HEK293 (cell line): ENCODE measurements at regions not wholly inside any gene's neighbourhood (a gene's known extent, or its start where the extent isn't known, plus 50 kb on each side); places are given as distances from the start of the nearest gene placed in this dataset.

ENCODE experiments used
- HOXC10 ChIP-seq: sonication (generic); formaldehyde crosslinking; IDR thresholded peaks from 2 replicates; pipeline ENCODE4 v1.8.1; 2023; ENCODE audit warnings: mild to moderate bottlenecking, missing genetic modification reagents
- YY1 ChIP-seq: fragments of 450-650 bp; formaldehyde crosslinking; IDR thresholded peaks from 2 replicates; pipeline ENCODE4 v1.5.1; 2018; ENCODE audit warnings: missing biosample characterization, missing genetic modification characterization
- ZNF133 ChIP-seq: fragments of 450-650 bp; formaldehyde crosslinking; IDR thresholded peaks from 2 replicates; pipeline ENCODE4 v1.5.1; 2016; ENCODE audit warnings: missing biosample characterization, missing genetic modification characterization
- ZNF335 ChIP-seq: fragments of 450-650 bp; formaldehyde crosslinking; conservative IDR thresholded peaks from 2 replicates; pipeline ENCODE4 v1.5.1; 2016; ENCODE audit warnings: missing biosample characterization, missing genetic modification characterization
- ZNF548 ChIP-seq: fragments of 450-650 bp; formaldehyde crosslinking; IDR thresholded peaks from 2 replicates; pipeline ENCODE4 v1.5.1; 2016; ENCODE audit warnings: missing biosample characterization, missing genetic modification characterization
- ZNF658 ChIP-seq: fragments of 450-650 bp; formaldehyde crosslinking; IDR thresholded peaks from 2 replicates; pipeline ENCODE4; 2016; ENCODE audit warnings: missing biosample characterization, missing genetic modification characterization
- ZNF76 ChIP-seq: fragments of 450-650 bp; formaldehyde crosslinking; IDR thresholded peaks from 2 replicates; pipeline ENCODE4; 2016; ENCODE audit warnings: low read depth, missing biosample characterization, missing genetic modification characterization, borderline replicate concordance
- TF ChIP-seq, protein P1 (sequence below): fragments of 450-650 bp; formaldehyde crosslinking; IDR thresholded peaks from 2 replicates; pipeline ENCODE4 v1.5.1; 2016; ENCODE audit warnings: missing biosample characterization, missing genetic modification characterization
- TF ChIP-seq, protein P2 (sequence below): fragments of 450-650 bp; formaldehyde crosslinking; IDR thresholded peaks from 2 replicates; pipeline ENCODE4 v1.5.1; 2016; ENCODE audit warnings: missing biosample characterization, missing genetic modification characterization
- TF ChIP-seq, protein P3 (sequence below): fragments of 450-650 bp; formaldehyde crosslinking; IDR thresholded peaks from 2 replicates; pipeline ENCODE4 v1.5.1; 2016; ENCODE audit warnings: missing biosample characterization, missing genetic modification characterization, borderline replicate concordance

DNA sequence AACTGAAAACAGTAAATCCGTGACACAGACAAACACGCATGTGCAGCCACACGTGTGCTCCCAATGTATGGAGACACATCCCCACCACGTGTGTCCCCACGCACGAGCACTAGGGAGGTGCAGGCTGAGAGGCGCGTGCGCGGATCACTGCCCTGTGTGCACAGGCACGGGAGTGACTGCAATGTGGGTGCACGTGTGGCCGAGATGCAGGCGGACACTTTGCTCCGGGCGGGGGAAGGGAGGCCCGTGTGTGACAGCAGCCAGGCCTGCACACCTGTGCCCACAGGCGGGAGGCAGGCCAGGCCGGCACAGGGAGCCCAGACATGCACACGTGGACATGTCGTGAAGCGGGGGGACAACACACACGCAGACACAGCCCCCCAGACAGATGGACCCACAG, 77.0 kb downstream of the PTPRS start:
- TF ChIP-seq, protein P1, sequence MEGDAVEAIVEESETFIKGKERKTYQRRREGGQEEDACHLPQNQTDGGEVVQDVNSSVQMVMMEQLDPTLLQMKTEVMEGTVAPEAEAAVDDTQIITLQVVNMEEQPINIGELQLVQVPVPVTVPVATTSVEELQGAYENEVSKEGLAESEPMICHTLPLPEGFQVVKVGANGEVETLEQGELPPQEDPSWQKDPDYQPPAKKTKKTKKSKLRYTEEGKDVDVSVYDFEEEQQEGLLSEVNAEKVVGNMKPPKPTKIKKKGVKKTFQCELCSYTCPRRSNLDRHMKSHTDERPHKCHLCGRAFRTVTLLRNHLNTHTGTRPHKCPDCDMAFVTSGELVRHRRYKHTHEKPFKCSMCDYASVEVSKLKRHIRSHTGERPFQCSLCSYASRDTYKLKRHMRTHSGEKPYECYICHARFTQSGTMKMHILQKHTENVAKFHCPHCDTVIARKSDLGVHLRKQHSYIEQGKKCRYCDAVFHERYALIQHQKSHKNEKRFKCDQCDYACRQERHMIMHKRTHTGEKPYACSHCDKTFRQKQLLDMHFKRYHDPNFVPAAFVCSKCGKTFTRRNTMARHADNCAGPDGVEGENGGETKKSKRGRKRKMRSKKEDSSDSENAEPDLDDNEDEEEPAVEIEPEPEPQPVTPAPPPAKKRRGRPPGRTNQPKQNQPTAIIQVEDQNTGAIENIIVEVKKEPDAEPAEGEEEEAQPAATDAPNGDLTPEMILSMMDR: no peak
- TF ChIP-seq ZNF548 (tag by site-specific recombination) (no peak), ZNF133 (no peak), ZNF76 (tag by site-specific recombination) (no peak), HOXC10 (CRISPR knock-in tag) (no peak), ZNF335 (tag by site-specific recombination) (no peak), YY1 (no peak), ZNF658 (tag by site-specific recombination) (no peak)
- TF ChIP-seq, protein P2, sequence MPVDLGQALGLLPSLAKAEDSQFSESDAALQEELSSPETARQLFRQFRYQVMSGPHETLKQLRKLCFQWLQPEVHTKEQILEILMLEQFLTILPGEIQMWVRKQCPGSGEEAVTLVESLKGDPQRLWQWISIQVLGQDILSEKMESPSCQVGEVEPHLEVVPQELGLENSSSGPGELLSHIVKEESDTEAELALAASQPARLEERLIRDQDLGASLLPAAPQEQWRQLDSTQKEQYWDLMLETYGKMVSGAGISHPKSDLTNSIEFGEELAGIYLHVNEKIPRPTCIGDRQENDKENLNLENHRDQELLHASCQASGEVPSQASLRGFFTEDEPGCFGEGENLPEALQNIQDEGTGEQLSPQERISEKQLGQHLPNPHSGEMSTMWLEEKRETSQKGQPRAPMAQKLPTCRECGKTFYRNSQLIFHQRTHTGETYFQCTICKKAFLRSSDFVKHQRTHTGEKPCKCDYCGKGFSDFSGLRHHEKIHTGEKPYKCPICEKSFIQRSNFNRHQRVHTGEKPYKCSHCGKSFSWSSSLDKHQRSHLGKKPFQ: no peak
- TF ChIP-seq, protein P3, sequence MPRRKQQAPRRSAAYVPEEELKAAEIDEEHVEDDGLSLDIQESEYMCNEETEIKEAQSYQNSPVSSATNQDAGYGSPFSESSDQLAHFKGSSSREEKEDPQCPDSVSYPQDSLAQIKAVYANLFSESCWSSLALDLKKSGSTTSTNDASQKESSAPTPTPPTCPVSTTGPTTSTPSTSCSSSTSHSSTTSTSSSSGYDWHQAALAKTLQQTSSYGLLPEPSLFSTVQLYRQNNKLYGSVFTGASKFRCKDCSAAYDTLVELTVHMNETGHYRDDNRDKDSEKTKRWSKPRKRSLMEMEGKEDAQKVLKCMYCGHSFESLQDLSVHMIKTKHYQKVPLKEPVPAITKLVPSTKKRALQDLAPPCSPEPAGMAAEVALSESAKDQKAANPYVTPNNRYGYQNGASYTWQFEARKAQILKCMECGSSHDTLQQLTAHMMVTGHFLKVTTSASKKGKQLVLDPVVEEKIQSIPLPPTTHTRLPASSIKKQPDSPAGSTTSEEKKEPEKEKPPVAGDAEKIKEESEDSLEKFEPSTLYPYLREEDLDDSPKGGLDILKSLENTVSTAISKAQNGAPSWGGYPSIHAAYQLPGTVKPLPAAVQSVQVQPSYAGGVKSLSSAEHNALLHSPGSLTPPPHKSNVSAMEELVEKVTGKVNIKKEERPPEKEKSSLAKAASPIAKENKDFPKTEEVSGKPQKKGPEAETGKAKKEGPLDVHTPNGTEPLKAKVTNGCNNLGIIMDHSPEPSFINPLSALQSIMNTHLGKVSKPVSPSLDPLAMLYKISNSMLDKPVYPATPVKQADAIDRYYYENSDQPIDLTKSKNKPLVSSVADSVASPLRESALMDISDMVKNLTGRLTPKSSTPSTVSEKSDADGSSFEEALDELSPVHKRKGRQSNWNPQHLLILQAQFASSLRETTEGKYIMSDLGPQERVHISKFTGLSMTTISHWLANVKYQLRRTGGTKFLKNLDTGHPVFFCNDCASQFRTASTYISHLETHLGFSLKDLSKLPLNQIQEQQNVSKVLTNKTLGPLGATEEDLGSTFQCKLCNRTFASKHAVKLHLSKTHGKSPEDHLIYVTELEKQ (tag by site-specific recombination): no peak
